Panc1 (cell line): ENCODE measurements at regions not wholly inside any gene's neighbourhood (a gene's known extent, or its start where the extent isn't known, plus 50 kb on each side); places are given as distances from the start of the nearest gene placed in this dataset.

Source experiments
- ATAC-seq: fragments of 200-7000 bp; cut with Tn5 transposase; 2 replicates; pipeline ENCODE4 v1.9.1; 2020; ENCODE audit warnings: mild to moderate bottlenecking, moderate library complexity
- BruUV-seq: library from RNA; stranded (reverse); fragments of 400-500 nt; replicated peaks from 2 replicates; lab custom pipeline; 2021; lab: Mats Ljungman, UMichigan
- CTCF ChIA-PET: fragments of 300-600 bp; sonication (Branson Sonifier 250); formaldehyde crosslinking; loops from one replicate; lab custom pipeline; 2022; ENCODE audit warnings: antibody characterized with exemption; lab: Charles Lee
- POLR2A ChIA-PET: fragments of 300-600 bp; sonication (Branson Sonifier 250); formaldehyde crosslinking; loops from one replicate; lab custom pipeline; 2022; ENCODE audit warnings: antibody characterized with exemption; lab: Charles Lee
- DNase-seq: peaks from one replicate; pipeline ENCODE4 v3.0.0-alpha.2; 2010; ENCODE audit warnings: low read depth, low spot score
- H3K27ac ChIP-seq: 2 replicates; pipeline ENCODE4 v1.5.1; 2011; ENCODE audit warnings: mild to moderate bottlenecking, low read length, inconsistent platforms
- H3K27me3 ChIP-seq: fragments of 200-500 bp; sonication (Bioruptor generic); 2 replicates; pipeline ENCODE4 v1.6.0; 2014; ENCODE audit warnings: low read length, inconsistent platforms; ENCODE audit not compliant: control insufficient read depth, insufficient read depth
- H3K36me3 ChIP-seq: fragments of 200-500 bp; sonication (Bioruptor generic); 2 replicates; pipeline ENCODE4 v1.5.1; 2014; ENCODE audit warnings: inconsistent platforms, mild to moderate bottlenecking, low read length, moderate library complexity; ENCODE audit not compliant: control insufficient read depth, insufficient read depth
- H3K4me1 ChIP-seq: 2 replicates; pipeline ENCODE4 v1.5.1; 2011; ENCODE audit warnings: inconsistent platforms, mild to moderate bottlenecking, low read length, moderate library complexity; ENCODE audit not compliant: control insufficient read depth, insufficient read depth
- H3K4me3 ChIP-seq, 2 experiments: 2 replicates each; pipeline ENCODE4 v1.5.1; 2011 to 2012; ENCODE audit warnings: low read depth in 2 of 2, low read length in 2 of 2, mild to moderate bottlenecking in 2 of 2, inconsistent platforms in 1 of 2, moderate library complexity in 1 of 2
- H3K9me3 ChIP-seq: fragments of 200-500 bp; sonication (Bioruptor generic); 2 replicates; pipeline ENCODE4 v1.5.1; 2014; ENCODE audit warnings: low read depth, mild to moderate bottlenecking, inconsistent platforms, low read length, moderate library complexity; ENCODE audit not compliant: control insufficient read depth, insufficient read depth
- POLR2AphosphoS5 ChIP-seq: IDR thresholded peaks from 2 replicates; pipeline ENCODE4 v1.6.1; 2012; ENCODE audit warnings: mild to moderate bottlenecking, low read depth, low read length, moderate library complexity
- REST ChIP-seq, 2 experiments: IDR thresholded peaks; 2 replicates each; pipeline ENCODE4 v1.6.1; 2011 to 2012; ENCODE audit warnings: low read depth in 2 of 2, control low read depth in 1 of 2, low read length in 1 of 2, mild to moderate bottlenecking in 1 of 2, moderate library complexity in 1 of 2; ENCODE audit not compliant: insufficient read depth in 1 of 2
- SIN3A ChIP-seq: IDR thresholded peaks from 2 replicates; pipeline ENCODE4 v1.6.1; 2012; ENCODE audit warnings: low read depth, mild to moderate bottlenecking, low read length, moderate library complexity, borderline replicate concordance; ENCODE audit not compliant: insufficient read depth
- TCF7L2 ChIP-seq: IDR thresholded peaks from 2 replicates; pipeline ENCODE4 v1.6.1; 2011; ENCODE audit warnings: mild to moderate bottlenecking, low read depth, low read length, inconsistent platforms
- in situ Hi-C: cut with HindIII; loops from 2 replicates; pipeline ENCODE4 v1.10.0; 2016; ENCODE audit warnings: low sequenced_read_pairs, low pct_unique_long_range_greater_than_20kb
- intact Hi-C: fragments of 100-400 bp; cut with micrococcal nuclease; formaldehyde crosslinking; loops from one replicate; pipeline ENCODE4 v1.10.0; 2022; ENCODE audit not compliant: unreplicated experiment
- TF ChIP-seq, protein P1 (sequence below): fragments of 450-650 bp; IDR thresholded peaks from 2 replicates; pipeline ENCODE4 v1.5.1; 2017; ENCODE audit warnings: mild to moderate bottlenecking

GRCh38 chr13:104967376-104967775 lies 1568.1 kb downstream of the EFNB2 start:
- Histone ChIP-seq H3K4me3 (no peak overlapping the region), H3K27ac (no peak overlapping the region), H3K4me1 (no peaks in the 10 kb centered on the region), H3K27me3 (no peaks in the 10 kb centered on the region), H3K9me3 (no peaks in the 10 kb centered on the region), H3K36me3 (no peaks in the 10 kb centered on the region)
- no TSS peak for BruUV-seq
- in situ Hi-C loops, result no loop called here
- POLR2A ChIA-PET, result no interaction called here
- no peak for TF ChIP-seq REST (IDR thresholded peaks at IDR 0.05; ENCODE audit: insufficient read depth in 1 of 2, low read depth in 2 of 2, low read length in 1 of 2)
- TF ChIP-seq, protein P1, sequence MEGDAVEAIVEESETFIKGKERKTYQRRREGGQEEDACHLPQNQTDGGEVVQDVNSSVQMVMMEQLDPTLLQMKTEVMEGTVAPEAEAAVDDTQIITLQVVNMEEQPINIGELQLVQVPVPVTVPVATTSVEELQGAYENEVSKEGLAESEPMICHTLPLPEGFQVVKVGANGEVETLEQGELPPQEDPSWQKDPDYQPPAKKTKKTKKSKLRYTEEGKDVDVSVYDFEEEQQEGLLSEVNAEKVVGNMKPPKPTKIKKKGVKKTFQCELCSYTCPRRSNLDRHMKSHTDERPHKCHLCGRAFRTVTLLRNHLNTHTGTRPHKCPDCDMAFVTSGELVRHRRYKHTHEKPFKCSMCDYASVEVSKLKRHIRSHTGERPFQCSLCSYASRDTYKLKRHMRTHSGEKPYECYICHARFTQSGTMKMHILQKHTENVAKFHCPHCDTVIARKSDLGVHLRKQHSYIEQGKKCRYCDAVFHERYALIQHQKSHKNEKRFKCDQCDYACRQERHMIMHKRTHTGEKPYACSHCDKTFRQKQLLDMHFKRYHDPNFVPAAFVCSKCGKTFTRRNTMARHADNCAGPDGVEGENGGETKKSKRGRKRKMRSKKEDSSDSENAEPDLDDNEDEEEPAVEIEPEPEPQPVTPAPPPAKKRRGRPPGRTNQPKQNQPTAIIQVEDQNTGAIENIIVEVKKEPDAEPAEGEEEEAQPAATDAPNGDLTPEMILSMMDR, result no peak
- TF ChIP-seq POLR2AphosphoS5, result no peak
- no peak for TF ChIP-seq TCF7L2
- TF ChIP-seq SIN3A, result no peak
- CTCF ChIA-PET, result no interaction called here
- DNase-seq, result no peak
- intact Hi-C loops, result no loop called here
- no peak for ATAC-seq

GRCh38 chr13:104962411-104962810 lies 1573.1 kb downstream of the EFNB2 start:
- no peak overlapping the region for H3K27ac ChIP-seq
- no peaks in the 10 kb centered on the region for H3K27me3 ChIP-seq
- TF ChIP-seq SIN3A (no peak), POLR2AphosphoS5 (no peak), TCF7L2 (no peak), REST (IDR thresholded peaks at IDR 0.05; ENCODE audit: insufficient read depth in 1 of 2, low read depth in 2 of 2, low read length in 1 of 2) (no peak)
- TF ChIP-seq, protein P1, result no peak
- in situ Hi-C loops, result no loop called here
- H3K4me1 ChIP-seq, result no peaks in the 10 kb centered on the region
- ChIA-PET CTCF (no interaction called here), POLR2A (no interaction called here)
- H3K36me3 ChIP-seq, result no peaks in the 10 kb centered on the region
- no TSS peak for BruUV-seq
- DNase-seq, result no peak
- no peak overlapping the region for H3K4me3 ChIP-seq
- intact Hi-C loops, result no loop called here
- ATAC-seq, result no peak
- H3K9me3 ChIP-seq, result no peaks in the 10 kb centered on the region
